ENCODE measurements at regions not wholly inside any gene's neighbourhood (a gene's known extent, or its start where the extent isn't known, plus 50 kb on each side); places are given as distances from the start of the nearest gene placed in this dataset.

- Histone ChIP-seq H3K27ac (ENCODE audit: low read depth, low read length) (no peak overlapping the region), H3K14ac (ENCODE audit: insufficient read length) (no peak overlapping the region), H2BK15ac (ENCODE audit: low read length) (no peak overlapping the region), H4K91ac (replicated peaks; ENCODE audit: insufficient read length, low read length) (no peak overlapping the region), H4K8ac (ENCODE audit: extremely low read depth, insufficient read depth, low read length) (no peak overlapping the region), H2BK12ac (ENCODE audit: low read depth, low read length) (no peak overlapping the region), H3K79me2 (ENCODE audit: control insufficient read depth in 1 of 2, insufficient read depth in 2 of 2, low read length in 2 of 2) (no peaks in the 10 kb centered on the region), H3K56ac (replicated peaks; ENCODE audit: insufficient read length, low read depth, low read length) (no peak overlapping the region), H3K4me3 (ENCODE audit: extremely low read depth in 1 of 4, insufficient read depth in 2 of 4, low read depth in 3 of 4, low read length in 4 of 4) (no peak overlapping the region), H3K23me2 (ENCODE audit: low read depth, low read length) (no peaks in the 10 kb centered on the region), H3K4me1 (replicated peaks in 1 of 4; ENCODE audit: control insufficient read depth in 3 of 4, insufficient read depth in 4 of 4, low read length in 3 of 4) (peaks cover 0 to under 1% (median 0%) of the 10 kb centered on the region in 4 experiments; a peak in 1 of 7 replicates), H2BK120ac (replicated peaks; ENCODE audit: low read depth, low read length) (no peak overlapping the region), H3K4ac (replicated peaks; ENCODE audit: insufficient read length, low read depth, low read length) (no peak overlapping the region), H3K23ac (ENCODE audit: insufficient read length) (no peak overlapping the region), H4K5ac (ENCODE audit: insufficient read length, low read depth, low read length) (no peak overlapping the region), H2AFZ (ENCODE audit: low read length) (no peak overlapping the region), H2BK5ac (ENCODE audit: low read depth, low read length) (no peak overlapping the region), H3K9ac (replicated peaks in 1 of 4; ENCODE audit: extremely low read depth in 1 of 4, low read depth in 3 of 4, low read length in 3 of 4) (no peak overlapping the region), H3K79me1 (ENCODE audit: low read depth, low read length) (no peaks in the 10 kb centered on the region), H3K9me3 (ENCODE audit: insufficient read depth in 2 of 2, low read depth in 1 of 2, low read length in 1 of 2) (no peaks in the 10 kb centered on the region), H3K18ac (ENCODE audit: extremely low read depth, low read length) (no peak overlapping the region), H3K4me2 (ENCODE audit: insufficient read depth in 1 of 2, low read depth in 2 of 2, low read length in 2 of 2) (no peak overlapping the region), H3K27me3 (replicated peaks in 1 of 4; ENCODE audit: control insufficient read depth in 3 of 4, extremely low read depth in 1 of 4, insufficient read depth in 3 of 4, low read length in 3 of 4) (peaks cover 54 to 89% (median 85%) of the 10 kb centered on the region in 4 experiments), H3K36me3 (ENCODE audit: control insufficient read depth in 2 of 4, insufficient read depth in 4 of 4, low read length in 3 of 4) (no peaks in the 10 kb centered on the region), H2BK20ac (ENCODE audit: low read length) (no peak overlapping the region), H4K20me1 (replicated peaks in 1 of 2; ENCODE audit: control insufficient read depth in 1 of 2, insufficient read depth in 2 of 2, low read length in 2 of 2) (no peaks in the 10 kb centered on the region), H2AK5ac (ENCODE audit: low read depth, low read length) (no peak overlapping the region)
- ChIA-PET CTCF (ENCODE audit: partially characterized antibody) (interaction anchor here (1.7 to 3.3 kb wide), 5 partner anchors 9 to 69 kb away, joined by 3 to 19 read pairs (median 7); no protein-coding TSS in a partner anchor), POLR2A (ENCODE audit: partially characterized antibody) (no interaction called here)
- DNase-seq (ENCODE audit: low read depth in 1 of 2, low spot score in 2 of 2) (no peak), FAIRE-seq (no peak)
- no peak for TF ChIP-seq USF2 (IDR thresholded peaks at IDR 0.05; ENCODE audit: low read length)
- TF ChIP-seq SP1 (IDR thresholded peaks at IDR 0.05; ENCODE audit: low read depth, low read length), result no peak
- no peak for TF ChIP-seq RAD21 (IDR thresholded peaks at IDR 0.05 in 1 of 2, conservative IDR thresholded peaks at IDR 0.05 in 1 of 2; ENCODE audit: low read depth in 2 of 2, low read length in 2 of 2)
- TF ChIP-seq SIX5 (IDR thresholded peaks at IDR 0.05; ENCODE audit: low read depth, low read length), result no peak
- TF ChIP-seq YY1 (IDR thresholded peaks at IDR 0.05; ENCODE audit: low read depth, low read length), result no peak
- no peak for TF ChIP-seq KDM1A (IDR thresholded peaks at IDR 0.05; ENCODE audit: borderline replicate concordance, low read length)
- no peak for TF ChIP-seq EGR1 (IDR thresholded peaks at IDR 0.05; ENCODE audit: borderline replicate concordance, low read depth, low read length)
- no peak for TF ChIP-seq MAX (IDR thresholded peaks at IDR 0.05)
- TF ChIP-seq NRF1 (IDR thresholded peaks at IDR 0.05; ENCODE audit: low read depth, low read length), result no peak
- no peak for TF ChIP-seq SAP30 (IDR thresholded peaks at IDR 0.05; ENCODE audit: insufficient read depth, insufficient replicate concordance, low read length)
- TF ChIP-seq, protein P1, sequence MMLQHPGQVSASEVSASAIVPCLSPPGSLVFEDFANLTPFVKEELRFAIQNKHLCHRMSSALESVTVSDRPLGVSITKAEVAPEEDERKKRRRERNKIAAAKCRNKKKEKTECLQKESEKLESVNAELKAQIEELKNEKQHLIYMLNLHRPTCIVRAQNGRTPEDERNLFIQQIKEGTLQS (IDR thresholded peaks at IDR 0.05; ENCODE audit: insufficient read depth, low read depth, low read length), result no peak
- WGBS, 2 experiments (ENCODE audit: extremely low coverage in 1 of 2, insufficient coverage in 1 of 2, insufficient read length in 1 of 2, insufficient replicate concordance in 2 of 2, low coverage in 1 of 2, low lambda C conversion rate in 2 of 2, missing lambda C conversion rate in 1 of 2), result 89% methylated on average over 2 of the region's 2 CpGs; no CpG with 5 or more reads in 1 of the 2 experiments
Observed at GRCh38 chr22:22062306-22062793, 79.8 kb upstream of the TOP3B start.
